Glutamatergic neuron (in vitro differentiated cells): ENCODE measurements at regions not wholly inside any gene's neighbourhood (a gene's known extent, or its start where the extent isn't known, plus 50 kb on each side); places are given as distances from the start of the nearest gene placed in this dataset.
"Not testable (repeated sequence)": the region's sequence is repeated elsewhere in the genome, so short reads cannot be mapped to it uniquely, and the experiment has no call there.

Experiments
- DNase-seq: peaks from one replicate; pipeline ENCODE4 v3.0.0; 2022
- H3K27ac Mint-ChIP-seq: one replicate; pipeline ENCODE4 v1.8.0; 2020; ENCODE audit warnings: mild to moderate bottlenecking, mixed read lengths, inconsistent platforms; ENCODE audit not compliant: unreplicated experiment
- H3K27me3 Mint-ChIP-seq: one replicate; pipeline ENCODE4 v1.8.0; 2020; ENCODE audit warnings: mild to moderate bottlenecking, moderate library complexity, mixed read lengths, inconsistent platforms; ENCODE audit not compliant: unreplicated experiment
- H3K36me3 Mint-ChIP-seq: one replicate; pipeline ENCODE4 v1.8.0; 2020; ENCODE audit warnings: mild to moderate bottlenecking, mixed read lengths, inconsistent platforms; ENCODE audit not compliant: unreplicated experiment
- H3K4me1 Mint-ChIP-seq: one replicate; pipeline ENCODE4 v1.8.0; 2020; ENCODE audit warnings: mild to moderate bottlenecking, low read depth, mixed read lengths, inconsistent platforms; ENCODE audit not compliant: unreplicated experiment
- H3K4me3 Mint-ChIP-seq: one replicate; pipeline ENCODE4 v1.8.0; 2020; ENCODE audit warnings: mild to moderate bottlenecking, mixed read lengths, inconsistent platforms; ENCODE audit not compliant: unreplicated experiment
- H3K9me3 Mint-ChIP-seq: one replicate; pipeline ENCODE4 v1.8.0; 2020; ENCODE audit warnings: mild to moderate bottlenecking, moderate library complexity, mixed read lengths, inconsistent platforms; ENCODE audit not compliant: unreplicated experiment
- CTCF ChIP-seq: fragments of 200-600 bp; sonication (generic); IDR thresholded peaks from one replicate; pipeline ENCODE4 v1.5.0; 2021; ENCODE audit not compliant: partially characterized antibody, unreplicated experiment

- no peaks in the 10 kb centered on the region for H3K4me1 Mint-ChIP-seq
- no peak overlapping the region for H3K4me3 Mint-ChIP-seq
- no peak for DNase-seq
- no peaks in the 10 kb centered on the region for H3K36me3 Mint-ChIP-seq
- no peak for TF ChIP-seq CTCF
- H3K9me3 Mint-ChIP-seq: no peaks in the 10 kb centered on the region
- H3K27me3 Mint-ChIP-seq: no peaks in the 10 kb centered on the region
- H3K27ac Mint-ChIP-seq: no peak overlapping the region
These were observed 65.6 kb upstream of the BLTP1 start for GRCh38 chr4:122086338-122087065.

- no peak for DNase-seq
- no peaks in the 10 kb centered on the region for H3K27me3 Mint-ChIP-seq
- H3K27ac Mint-ChIP-seq: no peak overlapping the region
- no peak for TF ChIP-seq CTCF
- H3K4me1 Mint-ChIP-seq: no peaks in the 10 kb centered on the region
- no peaks in the 10 kb centered on the region for H3K36me3 Mint-ChIP-seq
- H3K4me3 Mint-ChIP-seq: no peak overlapping the region
- H3K9me3 Mint-ChIP-seq: no peaks in the 10 kb centered on the region
These were observed 68.1 kb upstream of the BLTP1 start for GRCh38 chr4:122083989-122084388.

- no peak for DNase-seq
- TF ChIP-seq CTCF: no peak
- Mint-ChIP-seq H3K27ac (no peak overlapping the region), H3K4me1 (no peaks in the 10 kb centered on the region), H3K36me3 (no peaks in the 10 kb centered on the region), H3K4me3 (no peak overlapping the region), H3K27me3 (no peaks in the 10 kb centered on the region), H3K9me3 (no peaks in the 10 kb centered on the region)
These were observed 68.8 kb upstream of the BLTP1 start for GRCh38 chr4:122083351-122083750.

- Mint-ChIP-seq H3K27me3 (no peaks in the 10 kb centered on the region), H3K27ac (no peak overlapping the region), H3K36me3 (no peaks in the 10 kb centered on the region), H3K4me3 (no peak overlapping the region), H3K4me1 (no peaks in the 10 kb centered on the region), H3K9me3 (no peaks in the 10 kb centered on the region)
- no peak for TF ChIP-seq CTCF
- no peak for DNase-seq
These were observed 69.5 kb upstream of the BLTP1 start for GRCh38 chr4:122082661-122083060.

- H3K9me3 Mint-ChIP-seq, DNase-seq, H3K36me3 Mint-ChIP-seq, H3K27ac Mint-ChIP-seq, H3K27me3 Mint-ChIP-seq, H3K4me3 Mint-ChIP-seq, H3K4me1 Mint-ChIP-seq: not testable (repeated sequence)
These were observed 74.5 kb upstream of the BLTP1 start for GRCh38 chr4:122077653-122078052.

GRCh38 chr4:122076835-122077234 lies 75.3 kb upstream of the BLTP1 start:
- not testable (repeated sequence) for H3K4me3 Mint-ChIP-seq, DNase-seq, H3K27ac Mint-ChIP-seq, H3K27me3 Mint-ChIP-seq, H3K9me3 Mint-ChIP-seq, H3K36me3 Mint-ChIP-seq, H3K4me1 Mint-ChIP-seq
